Activated B cell treated with CpG ODN at 0.5 μM for 24 hours (primary cell): ENCODE measurements at regions not wholly inside any gene's neighbourhood (a gene's known extent, or its start where the extent isn't known, plus 50 kb on each side); places are given as distances from the start of the nearest gene placed in this dataset.

ENCODE experiments used
- ATAC-seq: fragments of 200-7000 bp; cut with Tn5 transposase; one replicate; pipeline ENCODE4 v1.10.0; 2021; ENCODE audit warnings: low read depth, mild to moderate bottlenecking, moderate library complexity
- CTCF ChIA-PET: fragments of 350-600 bp; sonication (Branson Sonifier 250); formaldehyde crosslinking; loops from one replicate; lab custom pipeline; 2021; ENCODE audit warnings: antibody characterized with exemption; lab: Charles Lee
- POLR2A ChIA-PET: fragments of 350-600 bp; sonication (Branson Sonifier 250); formaldehyde crosslinking; loops from one replicate; lab custom pipeline; 2021; ENCODE audit warnings: antibody characterized with exemption; lab: Charles Lee
- DNase-seq: peaks from one replicate; pipeline ENCODE4 v3.0.0; 2022
- H3K27ac Mint-ChIP-seq: one replicate; pipeline ENCODE4 v1.8.0; 2020; ENCODE audit warnings: mixed read lengths
- H3K27me3 Mint-ChIP-seq: one replicate; pipeline ENCODE4 v1.8.0; 2021; ENCODE audit warnings: mixed read lengths
- H3K36me3 Mint-ChIP-seq: one replicate; pipeline ENCODE4 v1.8.0; 2021; ENCODE audit warnings: low read depth, mixed read lengths
- H3K4me1 Mint-ChIP-seq: one replicate; pipeline ENCODE4 v1.8.0; 2021; ENCODE audit warnings: mixed read lengths
- H3K4me3 Mint-ChIP-seq: one replicate; pipeline ENCODE4 v1.8.0; 2020; ENCODE audit warnings: mild to moderate bottlenecking, mixed read lengths
- H3K9me3 Mint-ChIP-seq: one replicate; pipeline ENCODE4 v1.8.0; 2020; ENCODE audit warnings: mixed read lengths
- intact Hi-C: fragments of 100-400 bp; cut with micrococcal nuclease; formaldehyde crosslinking; loops from one replicate; pipeline ENCODE4 v1.15.1; 2024
- TF ChIP-seq, protein P1 (sequence below): fragments of 200-600 bp; IDR thresholded peaks from one replicate; pipeline ENCODE4 v1.8.0; 2022; ENCODE audit warnings: antibody characterized with exemption, mild to moderate bottlenecking

- Mint-ChIP-seq H3K4me1 (no peaks in the 10 kb centered on the region), H3K9me3 (no peaks in the 10 kb centered on the region), H3K4me3 (no peak overlapping the region), H3K27me3 (peaks cover 3% of the 10 kb centered on the region), H3K36me3 (no peaks in the 10 kb centered on the region), H3K27ac (no peak overlapping the region)
- intact Hi-C loops, result no loop called here
- ATAC-seq (no peak), DNase-seq (no peak)
- POLR2A ChIA-PET, result no interaction called here
- TF ChIP-seq, protein P1, sequence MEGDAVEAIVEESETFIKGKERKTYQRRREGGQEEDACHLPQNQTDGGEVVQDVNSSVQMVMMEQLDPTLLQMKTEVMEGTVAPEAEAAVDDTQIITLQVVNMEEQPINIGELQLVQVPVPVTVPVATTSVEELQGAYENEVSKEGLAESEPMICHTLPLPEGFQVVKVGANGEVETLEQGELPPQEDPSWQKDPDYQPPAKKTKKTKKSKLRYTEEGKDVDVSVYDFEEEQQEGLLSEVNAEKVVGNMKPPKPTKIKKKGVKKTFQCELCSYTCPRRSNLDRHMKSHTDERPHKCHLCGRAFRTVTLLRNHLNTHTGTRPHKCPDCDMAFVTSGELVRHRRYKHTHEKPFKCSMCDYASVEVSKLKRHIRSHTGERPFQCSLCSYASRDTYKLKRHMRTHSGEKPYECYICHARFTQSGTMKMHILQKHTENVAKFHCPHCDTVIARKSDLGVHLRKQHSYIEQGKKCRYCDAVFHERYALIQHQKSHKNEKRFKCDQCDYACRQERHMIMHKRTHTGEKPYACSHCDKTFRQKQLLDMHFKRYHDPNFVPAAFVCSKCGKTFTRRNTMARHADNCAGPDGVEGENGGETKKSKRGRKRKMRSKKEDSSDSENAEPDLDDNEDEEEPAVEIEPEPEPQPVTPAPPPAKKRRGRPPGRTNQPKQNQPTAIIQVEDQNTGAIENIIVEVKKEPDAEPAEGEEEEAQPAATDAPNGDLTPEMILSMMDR, result no peak
- CTCF ChIA-PET, result no interaction called here
These were observed 74.6 kb downstream of the DACT1 start for GRCh38 chr14:58712357-58712756.

GRCh38 chr14:58713677-58714076 lies 75.9 kb downstream of the DACT1 start:
- H3K4me1 Mint-ChIP-seq, result no peaks in the 10 kb centered on the region
- ChIA-PET POLR2A (no interaction called here), CTCF (no interaction called here)
- no peak overlapping the region for H3K4me3 Mint-ChIP-seq
- H3K27me3 Mint-ChIP-seq, result peaks cover 3% of the 10 kb centered on the region
- ATAC-seq (no peak), DNase-seq (no peak)
- no peaks in the 10 kb centered on the region for H3K36me3 Mint-ChIP-seq
- no peaks in the 10 kb centered on the region for H3K9me3 Mint-ChIP-seq
- TF ChIP-seq, protein P1, result no peak
- intact Hi-C loops, result no loop called here
- no peak overlapping the region for H3K27ac Mint-ChIP-seq

DNA sequence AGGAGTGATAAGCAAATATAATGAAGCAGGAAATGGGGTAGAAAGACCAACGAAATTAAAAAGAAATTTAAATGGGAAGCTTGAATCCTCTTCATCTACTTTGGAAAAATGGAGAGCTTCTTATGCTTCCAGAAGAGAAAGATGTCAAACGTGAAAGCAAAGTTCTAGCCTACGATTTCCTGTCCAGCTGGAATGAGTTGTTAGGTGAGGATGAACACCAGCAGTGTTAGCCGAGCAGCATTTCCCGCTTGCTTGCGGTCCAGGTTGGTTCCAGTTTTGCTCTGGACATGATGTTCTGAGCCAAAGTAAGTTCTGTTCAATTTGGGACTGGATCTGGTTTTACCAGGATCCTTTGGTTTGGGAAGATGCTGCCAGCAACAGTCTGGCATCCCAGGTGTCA lies 78.9 kb downstream of the DACT1 start:
- POLR2A ChIA-PET, result no interaction called here
- intact Hi-C loops, result no loop called here
- TF ChIP-seq, protein P1, result no peak
- CTCF ChIA-PET, result no interaction called here
- ATAC-seq (no peak), DNase-seq (no peak)
- H3K27ac Mint-ChIP-seq, result no peak overlapping the region
- no peaks in the 10 kb centered on the region for H3K4me1 Mint-ChIP-seq
- no peaks in the 10 kb centered on the region for H3K36me3 Mint-ChIP-seq
- no peaks in the 10 kb centered on the region for H3K9me3 Mint-ChIP-seq
- no peak overlapping the region for H3K4me3 Mint-ChIP-seq
- H3K27me3 Mint-ChIP-seq, result peaks cover 2% of the 10 kb centered on the region

DNA sequence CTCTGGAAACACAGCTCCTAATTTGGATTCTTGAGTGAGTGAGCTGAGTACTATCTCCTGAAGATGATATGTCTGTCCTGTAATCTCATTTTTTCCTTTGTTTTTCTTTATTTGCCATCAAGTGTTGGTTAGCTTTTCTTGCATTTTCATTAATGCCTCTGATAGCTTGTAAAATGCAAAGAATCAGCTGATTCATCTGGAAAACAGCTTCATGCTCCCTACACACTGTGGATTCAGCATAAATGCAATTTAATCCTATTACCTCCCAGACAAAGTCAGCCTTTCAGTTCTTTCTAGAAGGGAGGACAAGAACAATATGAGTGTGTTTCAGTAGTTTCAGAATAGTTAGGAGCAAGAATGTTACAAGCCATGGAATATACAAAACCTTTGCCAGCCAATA lies 79.4 kb downstream of the DACT1 start:
- ChIA-PET CTCF (no interaction called here), POLR2A (no interaction called here)
- intact Hi-C loops, result no loop called here

GRCh38 chr14:58717813-58718212 lies 80.1 kb downstream of the DACT1 start:
- Mint-ChIP-seq H3K27ac (no peak overlapping the region), H3K36me3 (no peaks in the 10 kb centered on the region), H3K9me3 (no peaks in the 10 kb centered on the region), H3K4me1 (no peaks in the 10 kb centered on the region), H3K4me3 (no peak overlapping the region), H3K27me3 (peaks cover 2% of the 10 kb centered on the region)
- ChIA-PET CTCF (no interaction called here), POLR2A (no interaction called here)
- no peak for ATAC-seq
- TF ChIP-seq, protein P1, result no peak
- no peak for DNase-seq
- intact Hi-C loops, result no loop called here

More for the DNA sequence above, 79.4 kb downstream of the DACT1 start:
- H3K4me1 Mint-ChIP-seq, result no peaks in the 10 kb centered on the region
- H3K27ac Mint-ChIP-seq, result no peak overlapping the region
- TF ChIP-seq, protein P1, result no peak
- ATAC-seq, result no peak
- no peak for DNase-seq
- H3K9me3 Mint-ChIP-seq, result no peaks in the 10 kb centered on the region
- H3K27me3 Mint-ChIP-seq, result peaks cover 2% of the 10 kb centered on the region
- H3K4me3 Mint-ChIP-seq, result no peak overlapping the region
- no peaks in the 10 kb centered on the region for H3K36me3 Mint-ChIP-seq
